ENCODE measurements at regions not wholly inside any gene's neighbourhood (a gene's known extent, or its start where the extent isn't known, plus 50 kb on each side); places are given as distances from the start of the nearest gene placed in this dataset.

GRCh38 chr2:173766537-173767289 lies 198.5 kb downstream of the SP3 start:
- TF ChIP-seq ELF4 (IDR thresholded peaks at IDR 0.05) (no peak), ARNT (IDR thresholded peaks at IDR 0.05) (no peak), SUZ12 (IDR thresholded peaks at IDR 0.05) (no peak), SP1 (IDR thresholded peaks at IDR 0.05) (no peak), NFRKB (IDR thresholded peaks at IDR 0.05) (no peak), LEF1 (IDR thresholded peaks at IDR 0.05; ENCODE audit: borderline replicate concordance) (no peak), HDGF (IDR thresholded peaks at IDR 0.05; ENCODE audit: borderline replicate concordance) (no peak), PKNOX1 (IDR thresholded peaks at IDR 0.05) (no peak), FOXM1 (IDR thresholded peaks at IDR 0.05; ENCODE audit: borderline replicate concordance) (no peak)
